ENCODE measurements at regions not wholly inside any gene's neighbourhood (a gene's known extent, or its start where the extent isn't known, plus 50 kb on each side); places are given as distances from the start of the nearest gene placed in this dataset.

- Histone ChIP-seq H3K4me3 (ENCODE audit: low read depth, low read length) (no peak overlapping the region), H3K36me3 (ENCODE audit: control insufficient read depth, insufficient read depth, low read length) (no peaks in the 10 kb centered on the region), H3K27me3 (ENCODE audit: control insufficient read depth, insufficient read depth, low read length) (no peaks in the 10 kb centered on the region)
- DNase-seq (ENCODE audit: low read depth) = no peak
- no peak for TF ChIP-seq CTCF (IDR thresholded peaks at IDR 0.05; ENCODE audit: insufficient read depth, low read length, poor library complexity, severe bottlenecking)
These were observed 194.1 kb upstream of the PLEKHA5 start for GRCh38 chr12:18935371-18935965.

- TF ChIP-seq CTCF (IDR thresholded peaks at IDR 0.05; ENCODE audit: insufficient read depth, low read length, poor library complexity, severe bottlenecking) = no peak
- DNase-seq (ENCODE audit: low read depth) = no peak
- no peaks in the 10 kb centered on the region for H3K36me3 ChIP-seq (ENCODE audit: control insufficient read depth, insufficient read depth, low read length)
- no peak overlapping the region for H3K4me3 ChIP-seq (ENCODE audit: low read depth, low read length)
- H3K27me3 ChIP-seq (ENCODE audit: control insufficient read depth, insufficient read depth, low read length) = no peaks in the 10 kb centered on the region
These were observed 190.5 kb upstream of the PLEKHA5 start for GRCh38 chr12:18939051-18939450.

- H3K27me3 ChIP-seq (ENCODE audit: control insufficient read depth, insufficient read depth, low read length) = no peaks in the 10 kb centered on the region
- DNase-seq (ENCODE audit: low read depth) = no peak
- no peak for TF ChIP-seq CTCF (IDR thresholded peaks at IDR 0.05; ENCODE audit: insufficient read depth, low read length, poor library complexity, severe bottlenecking)
- no peaks in the 10 kb centered on the region for H3K36me3 ChIP-seq (ENCODE audit: control insufficient read depth, insufficient read depth, low read length)
- no peak overlapping the region for H3K4me3 ChIP-seq (ENCODE audit: low read depth, low read length)
These were observed 186.9 kb upstream of the PLEKHA5 start for GRCh38 chr12:18942669-18943068.

- Histone ChIP-seq H3K4me3 (ENCODE audit: low read depth, low read length) (no peak overlapping the region), H3K27me3 (ENCODE audit: control insufficient read depth, insufficient read depth, low read length) (no peaks in the 10 kb centered on the region), H3K36me3 (ENCODE audit: control insufficient read depth, insufficient read depth, low read length) (no peaks in the 10 kb centered on the region)
- no peak for TF ChIP-seq CTCF (IDR thresholded peaks at IDR 0.05; ENCODE audit: insufficient read depth, low read length, poor library complexity, severe bottlenecking)
- DNase-seq (ENCODE audit: low read depth) = no peak
These were observed 186.3 kb upstream of the PLEKHA5 start for GRCh38 chr12:18943200-18943599.

GRCh38 chr12:18946106-18946505 lies 183.4 kb upstream of the PLEKHA5 start:
- TF ChIP-seq CTCF (IDR thresholded peaks at IDR 0.05; ENCODE audit: insufficient read depth, low read length, poor library complexity, severe bottlenecking) = no peak
- Histone ChIP-seq H3K36me3 (ENCODE audit: control insufficient read depth, insufficient read depth, low read length) (no peaks in the 10 kb centered on the region), H3K4me3 (ENCODE audit: low read depth, low read length) (no peak overlapping the region), H3K27me3 (ENCODE audit: control insufficient read depth, insufficient read depth, low read length) (no peaks in the 10 kb centered on the region)
- no peak for DNase-seq (ENCODE audit: low read depth)

- Histone ChIP-seq H3K4me3 (ENCODE audit: low read depth, low read length) (no peak overlapping the region), H3K27me3 (ENCODE audit: control insufficient read depth, insufficient read depth, low read length) (no peaks in the 10 kb centered on the region), H3K36me3 (ENCODE audit: control insufficient read depth, insufficient read depth, low read length) (no peaks in the 10 kb centered on the region)
- TF ChIP-seq CTCF (IDR thresholded peaks at IDR 0.05; ENCODE audit: insufficient read depth, low read length, poor library complexity, severe bottlenecking) = no peak
- no peak for DNase-seq (ENCODE audit: low read depth)
These were observed 178.3 kb upstream of the PLEKHA5 start for GRCh38 chr12:18951218-18951617.
